NCI-H748 treated with DMSO at 0.1 percent for 48 hours (cell line): ENCODE measurements at regions not wholly inside any gene's neighbourhood (a gene's known extent, or its start where the extent isn't known, plus 50 kb on each side); places are given as distances from the start of the nearest gene placed in this dataset.

Experiments
- DNase-seq: peaks from one replicate; lab custom pipeline; 2025; lab: John Stamatoyannopoulos, UW

DNA sequence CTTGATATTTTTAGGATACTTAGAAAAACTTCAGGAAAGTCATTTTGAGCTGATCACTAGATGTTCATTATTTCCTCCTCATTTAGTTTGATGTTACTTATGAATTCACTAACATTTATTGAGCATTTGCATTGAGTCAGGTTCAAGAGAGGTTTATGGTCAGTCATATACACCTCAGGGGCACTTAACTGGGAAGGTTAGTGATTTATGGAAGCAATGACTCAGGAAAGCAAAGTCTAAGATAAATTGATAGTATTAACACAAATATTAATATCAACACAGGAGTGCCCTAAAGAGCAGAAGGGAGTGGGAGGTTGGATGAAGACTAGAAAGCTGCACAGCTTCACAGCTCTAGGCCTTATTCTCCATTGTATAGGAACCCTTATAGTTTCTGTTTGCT lies 177.0 kb upstream of the TNFAIP3 start:
- DNase-seq: no peak

DNA sequence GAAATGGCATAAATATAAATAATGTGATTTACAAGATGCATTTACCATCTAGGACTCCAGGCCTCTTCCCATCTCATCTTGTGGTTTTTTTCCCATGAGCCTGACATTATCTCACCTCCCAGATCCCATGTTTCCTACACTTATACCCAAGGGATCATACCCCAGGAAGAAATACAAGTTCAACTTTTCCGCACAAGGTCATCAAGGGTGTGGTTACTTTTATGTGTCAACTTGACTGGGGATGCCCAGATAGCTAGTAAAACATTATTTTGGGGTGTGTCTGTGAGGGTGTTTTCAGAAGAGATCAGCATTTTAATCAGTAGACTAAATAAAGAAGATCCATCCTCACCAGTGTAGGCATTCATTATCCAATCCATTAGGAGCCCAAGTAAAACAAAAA lies 176.3 kb upstream of the TNFAIP3 start:
- no peak for DNase-seq

DNA sequence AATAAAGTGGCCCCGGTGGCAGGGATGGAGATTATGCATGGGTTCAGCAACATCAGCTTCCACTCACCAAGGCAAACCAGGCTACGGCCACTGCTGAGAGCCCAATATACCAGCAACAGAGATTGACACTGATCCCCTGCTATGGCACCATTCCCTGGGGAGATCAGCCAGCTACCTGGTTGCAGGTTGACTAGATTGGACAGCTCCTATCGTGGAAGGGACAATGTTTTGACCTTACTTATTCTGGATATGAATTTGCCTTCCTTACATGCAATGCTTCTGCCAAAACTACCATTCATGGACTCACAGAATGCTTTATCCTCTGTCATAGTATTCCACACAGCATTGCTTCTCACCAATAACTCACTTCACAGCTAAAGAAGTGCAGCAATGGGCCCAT lies 174.8 kb upstream of the TNFAIP3 start:
- DNase-seq: no peak

DNA sequence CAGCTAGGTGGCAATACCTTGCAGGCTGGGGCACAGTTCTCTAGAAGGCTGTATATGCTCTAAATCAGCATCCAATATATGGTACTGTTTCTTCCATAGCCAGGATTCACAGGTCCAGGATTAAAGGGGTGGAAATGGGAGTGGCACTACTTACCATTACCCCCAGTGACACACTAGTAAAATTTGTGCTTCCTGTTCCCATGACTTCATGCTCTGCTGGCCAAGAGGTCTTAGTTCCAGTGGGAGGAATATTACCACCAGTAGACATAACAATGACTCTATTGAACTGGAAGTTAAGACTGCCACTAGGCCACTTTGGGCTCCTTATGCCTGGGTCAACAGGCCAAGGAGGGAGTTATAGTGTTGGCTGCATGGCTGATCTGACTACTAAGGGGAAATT lies 174.3 kb upstream of the TNFAIP3 start:
- no peak for DNase-seq

DNA sequence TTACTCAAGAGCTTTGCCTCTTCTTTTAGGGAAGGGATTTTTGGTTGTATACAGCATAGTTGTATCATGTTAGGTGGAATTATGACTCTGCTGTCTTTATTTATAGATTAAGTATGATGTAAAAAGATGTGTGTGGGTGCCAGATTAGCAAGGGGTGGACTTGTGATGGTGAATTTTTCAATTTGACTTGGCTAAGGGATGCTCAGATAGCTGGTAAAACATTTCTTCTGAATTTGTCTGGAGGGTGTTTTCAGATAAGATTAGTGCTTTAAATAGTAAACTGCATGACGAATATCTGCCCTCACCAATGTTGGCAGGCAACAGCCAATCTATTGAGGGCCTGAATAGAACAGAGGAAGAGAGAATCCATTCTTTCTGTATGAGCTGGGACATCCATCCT lies 173.3 kb upstream of the TNFAIP3 start:
- no peak for DNase-seq

DNA sequence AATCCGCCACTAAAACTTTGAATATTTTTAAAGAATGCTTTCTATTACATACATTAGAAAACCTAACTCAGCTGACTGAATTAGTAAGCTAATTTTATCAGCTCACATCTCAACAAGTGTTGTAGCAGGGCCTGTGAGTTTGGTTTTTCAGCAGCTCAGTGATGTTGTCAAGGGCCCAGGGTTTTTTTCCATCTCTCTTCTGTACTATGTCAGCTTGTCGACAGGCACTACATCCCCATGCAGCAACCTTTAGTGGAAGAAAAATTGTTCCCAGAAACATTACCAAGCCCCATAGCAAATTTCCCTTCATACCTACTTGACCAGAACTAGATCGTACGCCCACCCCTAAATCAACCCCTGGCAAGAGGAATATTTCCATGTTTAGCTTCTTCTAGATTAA lies 170.3 kb upstream of the TNFAIP3 start:
- DNase-seq: no peak

DNA sequence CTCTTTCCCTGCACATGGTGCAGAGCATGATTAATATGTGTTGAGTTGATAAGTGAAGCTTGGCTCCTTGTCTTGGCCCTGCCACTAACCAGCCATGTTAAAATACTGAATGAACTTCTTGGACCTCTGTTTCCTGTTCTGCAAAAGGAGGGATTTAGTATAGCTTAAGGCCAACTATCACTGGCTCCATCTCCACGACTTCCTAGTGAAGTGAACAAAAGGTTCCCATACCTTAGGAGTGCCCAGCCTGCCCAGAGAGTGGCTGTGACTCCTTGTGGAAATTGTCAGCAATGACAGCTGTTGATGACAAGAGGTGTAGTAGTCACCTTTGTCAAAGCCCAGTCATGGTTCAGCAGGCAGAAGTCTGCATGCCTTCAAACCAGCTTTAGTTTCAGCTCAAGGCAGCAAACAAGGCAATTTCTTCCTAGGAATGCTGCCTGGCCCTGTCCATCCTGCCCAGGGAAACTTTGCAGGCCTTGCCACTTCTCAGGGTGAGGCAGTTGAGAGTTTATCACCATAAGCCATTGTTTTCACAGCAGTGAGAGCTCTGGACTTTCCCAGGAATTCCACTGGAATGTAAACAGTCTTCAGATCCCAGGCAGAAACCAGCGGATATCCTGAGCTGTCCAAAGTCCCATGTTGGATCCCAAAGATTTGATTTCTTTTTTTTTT lies 169.7 kb upstream of the TNFAIP3 start:
- no peak for DNase-seq

DNA sequence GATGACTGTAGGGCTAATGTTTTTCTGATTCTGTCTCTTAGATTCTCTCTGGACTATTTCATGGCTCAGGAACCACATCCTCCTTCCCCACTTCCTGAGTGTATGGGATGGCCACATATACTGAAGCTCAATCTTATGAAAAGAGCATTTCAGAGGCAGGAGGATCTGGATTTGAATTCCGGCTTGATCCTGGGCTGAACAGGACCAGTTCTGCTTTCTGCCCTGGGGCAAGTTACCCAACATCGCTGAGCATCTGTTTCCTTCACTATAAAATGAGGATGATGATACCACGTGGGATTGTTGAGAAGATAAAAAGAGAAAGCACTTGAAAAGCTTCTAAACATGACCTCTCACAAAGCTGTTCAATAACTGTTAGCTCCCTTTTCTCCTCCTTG lies 168.4 kb upstream of the TNFAIP3 start:
- DNase-seq: no peak

DNA sequence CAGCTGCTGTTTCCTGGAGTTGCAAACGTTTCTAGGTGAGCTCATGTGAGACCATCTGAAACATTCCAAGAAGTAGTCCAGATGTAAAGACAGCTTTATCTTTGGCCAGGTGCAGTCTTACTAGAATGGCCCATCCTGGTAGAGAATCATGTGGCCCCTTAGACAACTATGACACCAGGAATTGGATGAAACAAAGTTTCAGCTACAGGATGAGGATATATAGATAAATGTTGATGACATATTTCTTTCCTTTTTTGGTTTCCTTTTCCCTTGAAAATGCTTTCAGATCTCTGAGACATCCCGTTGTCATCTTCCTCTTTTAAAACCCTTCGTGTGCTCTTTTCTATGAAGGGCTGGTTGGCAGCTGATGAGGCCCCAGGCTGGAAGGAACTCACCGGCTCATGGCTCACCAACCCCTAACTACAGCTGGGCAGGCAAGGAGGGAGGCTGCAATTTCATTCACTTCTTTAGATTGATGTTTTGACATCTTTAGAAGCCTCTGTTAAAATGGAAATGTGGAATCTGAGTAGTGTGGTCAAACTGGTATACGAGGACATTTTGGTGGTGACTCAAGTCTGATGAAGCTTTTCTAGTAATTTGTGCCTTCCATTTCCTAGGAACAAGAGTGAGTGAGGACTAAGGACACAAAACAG lies 167.9 kb upstream of the TNFAIP3 start:
- DNase-seq: no peak

DNA sequence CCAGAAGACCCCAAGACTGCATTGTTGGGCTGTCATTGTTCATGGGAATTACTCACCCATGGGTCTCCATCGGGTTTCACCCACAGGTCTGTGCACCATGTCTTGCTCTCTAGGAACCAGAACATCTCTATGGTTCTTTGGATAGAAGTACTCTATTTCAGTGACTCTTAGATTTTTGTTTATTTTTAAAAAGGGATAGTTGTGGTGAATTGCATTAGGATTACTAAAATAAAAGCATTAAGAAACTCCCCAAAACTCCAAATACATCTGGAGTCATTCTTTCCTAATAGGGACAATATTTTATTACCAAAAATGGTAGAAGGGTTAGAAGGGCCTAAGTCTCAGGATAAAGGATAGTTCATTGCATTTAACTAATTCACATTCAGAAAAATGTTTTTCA lies 166.9 kb upstream of the TNFAIP3 start:
- DNase-seq: no peak

DNA sequence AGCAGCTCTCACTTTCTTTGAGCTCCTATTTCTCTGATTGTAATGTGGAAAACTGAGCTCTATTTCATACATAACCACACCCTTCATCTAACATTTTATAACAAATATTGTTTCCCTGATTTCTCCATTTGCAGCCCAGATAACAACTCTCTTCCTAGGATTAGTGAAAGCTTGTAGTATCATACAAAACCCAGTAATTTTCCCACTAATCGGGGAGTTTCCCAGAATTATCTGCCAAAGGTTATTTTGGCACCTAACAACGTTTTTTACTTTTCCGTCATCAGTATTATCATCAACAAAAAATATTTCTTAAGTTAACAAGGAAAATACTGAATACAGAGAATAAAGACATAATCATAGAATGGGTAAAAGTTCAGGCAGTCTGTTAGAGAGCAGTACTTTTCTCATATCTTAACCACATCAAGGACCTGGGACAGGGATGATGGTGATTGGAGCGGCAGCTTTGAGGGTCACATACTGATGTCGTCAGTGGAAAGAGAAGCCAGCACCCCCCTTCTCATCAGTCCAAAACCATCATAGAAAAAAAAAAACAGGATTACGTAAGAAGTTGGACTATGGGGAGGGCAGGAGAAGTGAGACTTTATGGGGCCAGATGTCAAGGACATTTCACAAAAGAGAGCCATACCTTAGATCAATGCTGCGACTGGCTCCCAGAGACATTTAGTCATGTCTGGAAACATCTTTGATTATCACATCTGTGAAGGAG lies 166.1 kb upstream of the TNFAIP3 start:
- DNase-seq: no peak

DNA sequence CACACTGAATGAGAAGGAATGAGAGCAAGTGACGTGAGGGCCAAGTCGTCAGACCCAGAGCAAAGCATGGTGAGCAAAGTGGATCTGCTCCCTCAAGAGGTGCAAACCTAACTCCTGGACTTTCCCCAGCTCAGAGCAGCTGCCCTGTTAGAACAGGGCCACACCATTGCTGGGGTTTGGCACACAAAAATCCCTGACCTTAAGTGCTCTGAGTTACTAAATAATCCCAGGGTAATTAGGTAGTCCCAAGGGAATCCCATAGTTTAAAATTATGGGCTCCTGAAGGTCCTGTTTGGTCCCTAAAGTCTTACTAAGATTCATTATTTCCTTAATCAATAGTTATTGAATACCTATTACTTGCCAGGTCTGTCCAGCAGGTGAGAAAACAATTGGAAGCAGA lies 165.1 kb upstream of the TNFAIP3 start:
- no peak for DNase-seq

DNA sequence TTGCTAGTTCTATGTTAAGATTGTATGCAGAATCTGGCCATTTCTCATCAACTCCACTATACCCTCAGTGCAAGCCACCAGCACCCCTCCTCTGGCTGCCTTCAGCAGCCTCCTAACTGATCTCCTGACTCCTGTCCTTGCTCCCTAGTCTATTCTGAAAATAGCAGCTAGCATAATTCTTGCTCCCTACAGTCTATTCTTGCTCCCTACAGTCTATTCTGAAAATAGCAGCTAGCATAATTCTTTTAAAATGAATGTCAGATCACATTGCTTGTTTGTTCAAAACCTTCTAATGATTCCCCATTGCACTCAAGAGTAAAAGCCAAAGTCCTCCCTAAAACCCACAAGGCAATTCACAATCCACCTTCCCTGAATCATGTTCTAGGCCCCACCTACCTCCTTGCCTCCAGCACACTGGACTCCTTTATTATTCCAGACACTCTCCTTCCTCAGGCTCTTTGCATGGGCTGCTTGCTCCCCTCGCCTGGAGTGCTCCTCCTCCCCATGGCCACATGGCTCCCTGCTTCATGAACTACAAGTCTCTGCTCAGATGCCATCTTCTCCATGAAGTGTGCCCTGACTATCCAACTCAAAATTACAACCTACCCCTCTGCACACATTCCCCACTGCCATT lies 164.2 kb upstream of the TNFAIP3 start:
- DNase-seq: no peak

DNA sequence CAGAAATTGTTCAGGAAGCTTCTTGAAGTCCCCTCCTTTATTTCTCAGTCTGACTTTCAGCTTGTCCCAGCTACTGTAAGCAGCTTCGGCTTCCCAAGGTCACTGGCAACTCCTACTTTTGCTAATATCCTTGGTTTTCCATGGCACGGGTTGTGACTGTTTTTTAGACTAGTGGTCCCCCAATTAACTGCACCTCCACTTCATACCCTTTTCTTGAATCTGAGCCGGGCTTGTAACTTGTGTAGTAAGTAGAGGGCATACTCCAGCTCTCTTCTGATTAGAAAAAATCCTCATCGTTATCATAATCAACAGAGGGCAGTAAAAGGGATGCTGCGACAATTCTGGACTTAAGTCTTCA lies 162.3 kb upstream of the TNFAIP3 start:
- DNase-seq: no peak

DNA sequence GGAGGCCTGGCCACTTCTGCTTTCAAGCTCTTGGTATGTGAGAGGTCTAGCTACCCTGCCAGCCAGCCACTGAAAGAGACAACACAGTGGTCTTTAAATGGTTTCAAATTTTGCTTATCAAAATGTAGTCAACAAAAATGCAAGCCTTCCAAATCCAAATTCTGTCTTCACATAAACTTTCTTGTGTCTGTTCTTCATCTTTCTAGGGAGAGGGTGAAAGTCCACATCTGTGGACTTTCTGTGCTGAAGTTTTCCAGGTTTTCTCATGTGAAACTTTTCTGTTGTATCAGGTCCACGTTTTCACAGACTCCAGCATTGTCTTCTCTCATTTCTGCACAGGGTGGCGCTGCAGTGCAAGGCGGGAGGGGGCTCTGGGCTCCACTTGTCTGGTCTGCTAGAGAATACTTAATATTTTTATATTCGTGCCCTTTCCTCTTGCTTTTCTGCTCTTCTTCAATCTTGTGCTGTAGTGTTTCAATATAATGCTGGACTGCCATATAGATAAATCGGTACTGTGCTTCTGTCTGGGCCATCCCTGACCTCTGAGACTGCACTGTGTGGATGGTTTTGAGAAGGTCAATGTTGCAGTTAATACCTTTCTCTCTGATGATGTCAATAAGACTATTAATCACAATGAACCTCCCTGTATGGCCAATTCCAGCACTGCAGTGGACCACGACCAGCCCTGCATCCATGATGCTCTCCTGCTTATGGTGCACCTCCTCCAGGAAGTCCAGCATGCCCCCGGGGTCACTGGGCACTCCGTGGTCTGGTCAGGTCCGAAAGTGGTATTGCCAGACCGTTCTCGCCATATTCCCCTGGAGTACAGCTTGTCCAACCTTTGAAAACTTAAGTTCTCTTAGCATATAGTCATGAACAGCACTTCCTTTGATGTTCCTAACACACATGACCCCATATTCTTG lies 161.6 kb upstream of the TNFAIP3 start:
- peak; percentile 69 for DNase-seq

DNA sequence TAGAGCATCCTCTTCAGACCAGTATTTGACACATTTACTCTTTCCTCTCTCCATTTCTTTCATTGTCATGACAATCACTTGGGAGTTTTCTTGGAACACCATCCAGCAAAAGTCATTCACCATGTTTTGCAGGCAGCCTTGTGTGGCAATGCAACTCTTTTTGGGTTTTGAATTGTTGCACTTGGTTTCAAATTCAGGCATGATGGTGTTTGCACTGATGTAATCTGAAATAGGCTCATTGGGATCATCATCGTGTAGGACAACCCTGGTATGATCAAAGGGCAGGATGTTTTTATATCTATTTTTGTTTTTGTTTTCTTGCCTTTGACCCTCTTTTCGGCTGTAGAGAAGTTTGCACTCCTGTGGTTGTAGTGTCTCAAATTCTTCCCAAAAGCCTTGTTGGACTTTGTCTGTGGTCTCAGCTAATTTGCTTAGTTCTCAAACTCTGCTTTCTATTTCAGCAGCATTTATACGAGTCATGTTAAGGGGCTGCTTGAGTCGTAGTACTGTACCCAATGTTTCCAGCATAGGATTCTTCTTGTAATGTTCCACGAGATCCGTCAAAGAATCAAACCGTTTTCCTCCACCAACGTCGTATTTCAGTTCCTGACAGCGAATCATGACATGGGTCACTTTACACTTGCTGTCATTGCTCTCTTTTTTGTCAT lies 160.8 kb upstream of the TNFAIP3 start:
- no peak for DNase-seq

DNA sequence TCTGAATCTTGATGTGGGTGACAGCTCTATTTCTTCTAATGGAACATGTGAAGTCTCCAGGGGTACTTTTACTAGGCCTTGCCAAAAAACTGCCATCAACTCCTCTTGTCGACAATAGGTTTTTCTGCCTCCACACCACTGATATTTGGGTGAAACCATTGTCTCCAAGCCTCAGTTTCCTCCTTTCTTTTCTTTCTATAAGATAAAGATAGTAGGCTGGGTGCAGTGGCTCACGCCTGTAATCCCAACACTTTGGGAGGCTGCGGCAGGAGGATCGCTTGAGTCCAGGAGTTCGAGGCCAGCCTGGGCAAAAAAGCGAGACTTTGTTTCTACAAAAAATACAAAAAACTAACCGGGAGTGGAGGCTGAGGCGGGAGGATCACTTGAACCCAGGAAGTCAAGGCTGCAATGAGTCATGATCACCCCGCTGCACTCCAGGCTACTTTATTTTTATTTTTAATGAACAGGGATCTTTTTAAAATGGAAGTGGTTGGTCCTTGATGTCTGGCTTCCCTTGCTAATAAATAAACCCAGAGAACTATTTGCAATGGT lies 159.9 kb upstream of the TNFAIP3 start:
- no peak for DNase-seq

DNA sequence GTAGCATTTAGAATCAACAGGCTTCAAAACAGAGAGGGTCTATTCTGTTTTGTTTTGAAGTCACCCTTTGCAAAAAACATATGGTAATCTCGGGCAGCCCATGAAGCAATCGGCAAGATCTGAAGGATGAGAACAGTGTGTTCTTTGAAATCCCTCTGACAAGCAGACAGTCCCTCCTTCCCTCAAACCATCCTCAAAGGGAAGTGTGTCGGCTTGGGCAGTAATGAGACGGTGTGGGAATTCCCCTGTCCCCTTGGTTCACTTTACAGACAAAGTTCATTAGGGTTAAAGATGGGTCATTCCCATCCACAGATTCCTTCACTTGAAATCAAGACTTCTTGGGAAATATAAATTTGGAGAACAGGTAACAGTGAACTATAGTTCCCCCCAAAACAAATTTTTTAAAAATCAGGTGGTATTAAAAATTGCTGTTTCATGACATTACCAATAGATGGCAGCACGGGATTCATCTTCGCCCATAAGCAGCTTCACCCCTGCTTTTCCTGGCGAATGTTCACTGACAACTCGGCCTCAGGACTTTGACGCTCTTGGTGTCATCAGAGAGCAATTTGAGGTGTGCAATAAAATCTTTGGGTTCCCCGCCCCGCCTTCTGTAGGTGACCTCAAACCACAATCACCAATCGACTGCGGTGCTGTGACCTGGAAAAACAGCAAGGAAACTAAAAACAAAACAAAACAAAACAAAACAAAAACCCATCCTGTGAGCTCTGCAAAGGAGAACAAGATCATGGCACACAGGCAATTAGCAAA lies 159.3 kb upstream of the TNFAIP3 start:
- peak; percentile 82 for DNase-seq

DNA sequence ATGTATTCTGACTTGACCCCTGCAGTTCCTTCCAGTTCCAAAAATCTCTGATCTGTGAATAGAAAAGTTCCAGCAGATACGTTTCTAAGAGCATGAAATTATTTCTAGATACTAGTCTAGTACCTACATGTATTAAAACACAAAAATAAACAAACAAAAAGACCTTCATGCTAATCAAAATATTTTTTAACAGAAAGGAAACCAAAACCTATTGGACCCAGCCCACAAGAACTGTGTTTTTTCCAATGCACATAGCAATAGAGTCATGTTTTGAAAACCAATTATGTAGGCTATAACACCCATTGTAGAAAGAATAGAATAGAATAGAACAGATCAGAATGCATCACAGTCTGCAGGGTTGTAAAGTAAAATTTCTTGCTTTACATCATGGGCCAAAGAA lies 158.6 kb upstream of the TNFAIP3 start:
- DNase-seq: no peak
